HG03354 (cell line): ENCODE measurements at regions not wholly inside any gene's neighbourhood (a gene's known extent, or its start where the extent isn't known, plus 50 kb on each side); places are given as distances from the start of the nearest gene placed in this dataset.
A peak's percentile ranks its signal among the peaks of the same experiment; 100 is the strongest.

Experiments
- ATAC-seq: cut with Tn5 transposase; IDR thresholded peaks from one replicate; pipeline ENCODE4 v1.9.1; 2021; ENCODE audit warnings: mild to moderate bottlenecking; ENCODE audit not compliant: unreplicated experiment, poor library complexity, severe bottlenecking

DNA sequence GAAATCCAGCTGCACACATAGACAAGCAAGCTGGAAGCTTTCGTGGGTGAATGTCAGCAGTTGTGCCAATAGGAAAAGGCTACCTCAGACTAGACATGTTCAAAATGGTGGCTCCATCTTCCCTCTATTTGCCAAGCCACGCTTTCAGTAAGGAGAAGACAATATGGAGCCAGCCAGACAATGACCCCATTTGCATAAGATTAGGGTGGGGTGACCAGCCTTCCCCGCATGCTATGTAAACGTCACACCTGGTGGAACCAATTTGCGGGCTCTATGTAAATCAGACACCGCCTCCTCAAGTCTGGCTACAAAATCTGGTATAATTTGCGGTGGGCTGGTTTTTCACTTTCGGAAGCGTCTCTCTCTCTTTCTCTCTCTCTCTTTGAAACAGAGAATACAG lies 297.4 kb upstream of the PCDH15 start:
- ATAC-seq, result no peak

DNA sequence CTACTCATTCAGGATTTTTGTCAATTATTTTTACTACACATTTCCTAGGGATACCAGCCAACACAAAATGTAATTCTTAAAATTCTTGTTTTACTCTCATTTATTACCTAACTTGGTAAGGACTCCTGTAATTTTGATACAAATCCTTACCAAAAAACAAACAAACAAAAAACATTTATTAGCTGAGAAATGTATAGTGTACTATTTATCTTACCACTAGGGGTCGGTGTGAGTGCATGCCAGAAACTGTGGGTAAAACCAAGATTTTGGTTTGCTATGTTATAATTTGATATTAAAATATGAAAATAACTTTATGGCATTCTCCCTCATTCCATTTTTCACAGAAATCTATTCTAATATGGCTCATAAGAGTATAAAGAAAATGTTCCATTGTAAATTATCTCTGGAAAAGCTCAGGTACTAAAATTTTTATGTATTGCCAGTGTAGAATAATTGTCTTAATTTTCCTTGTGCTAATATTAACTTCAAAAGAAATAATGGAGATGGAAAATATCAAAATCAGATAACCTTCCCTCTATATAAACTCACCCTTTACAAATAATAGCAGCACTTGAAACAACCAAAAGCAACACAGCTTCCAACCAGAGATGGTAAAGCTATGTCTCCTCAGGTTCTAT lies 290.8 kb upstream of the PCDH15 start:
- ATAC-seq, result peak; percentile 89

DNA sequence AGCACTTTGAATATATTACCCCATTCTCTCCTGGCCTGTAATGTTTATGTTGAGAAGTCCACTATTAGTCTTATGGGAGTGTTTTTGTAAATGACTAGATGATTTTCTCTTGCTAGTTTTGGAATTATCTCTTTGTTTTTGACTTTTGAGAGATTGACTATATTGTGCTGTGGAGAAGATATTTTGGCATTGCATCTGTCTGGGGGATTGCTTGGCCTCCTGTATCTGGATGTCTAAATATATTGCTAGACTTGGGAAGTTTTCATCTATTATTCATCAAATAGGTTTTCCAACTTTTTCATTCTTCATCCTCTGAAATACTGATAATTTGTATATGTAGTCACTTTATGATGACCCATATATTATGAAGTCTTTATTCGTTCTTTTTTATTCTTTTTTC lies 277.1 kb upstream of the PCDH15 start:
- no peak for ATAC-seq

DNA sequence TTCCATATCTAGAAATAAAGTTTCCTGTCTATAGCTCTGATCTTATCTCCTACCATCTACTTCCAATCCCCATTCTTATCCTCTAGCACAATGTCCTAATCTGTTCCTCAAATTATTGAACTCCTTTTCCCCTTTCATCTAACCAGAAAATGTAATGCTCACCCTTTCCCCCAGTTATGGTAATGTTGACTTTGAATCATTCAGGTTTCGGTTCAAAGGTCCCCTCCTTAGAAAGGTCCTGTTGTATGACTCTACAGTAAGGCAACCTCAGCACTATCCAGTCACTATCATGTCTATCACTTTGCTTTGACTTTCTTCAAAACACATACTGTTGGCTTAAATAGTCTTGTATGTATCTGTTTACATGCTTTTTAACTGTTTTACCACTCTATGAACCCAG lies 264.2 kb upstream of the PCDH15 start:
- no peak for ATAC-seq

DNA sequence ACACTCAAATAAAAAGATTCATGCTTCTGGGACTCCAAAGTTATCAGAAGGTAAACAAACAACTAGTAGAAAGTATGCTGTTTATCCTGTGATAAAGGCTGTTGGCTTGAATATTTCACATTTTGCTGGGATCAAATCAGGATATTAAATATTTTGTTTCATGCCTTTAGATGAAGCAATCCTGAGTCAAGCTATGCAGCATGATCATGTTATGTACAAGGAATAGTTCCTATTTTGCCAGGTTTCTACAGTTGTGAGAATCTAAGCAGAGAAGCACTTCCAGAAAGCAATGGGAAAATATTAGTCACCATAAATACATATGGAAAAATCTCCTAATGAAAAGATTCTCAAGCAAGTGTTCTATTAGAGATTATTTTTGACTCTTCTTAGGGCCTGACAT lies 262.8 kb upstream of the PCDH15 start:
- no peak for ATAC-seq

DNA sequence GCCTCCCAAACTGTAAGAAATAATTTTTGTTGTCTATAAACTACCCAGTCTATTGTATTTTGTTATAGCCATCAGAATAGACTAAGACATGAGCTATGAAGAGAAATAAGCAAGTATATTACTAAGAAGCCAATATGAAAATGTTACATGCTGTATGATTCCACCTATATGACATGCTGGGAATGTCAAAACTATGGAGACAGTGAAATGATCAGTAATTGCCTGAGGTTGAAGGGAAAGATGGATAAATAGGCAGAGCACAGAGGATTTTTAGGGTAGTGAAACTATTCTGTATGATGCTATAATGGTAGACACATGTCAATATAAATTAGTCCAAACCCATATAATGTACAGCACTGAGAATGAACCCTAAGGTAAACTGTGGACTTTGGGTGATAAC lies 261.3 kb upstream of the PCDH15 start:
- no peak for ATAC-seq

DNA sequence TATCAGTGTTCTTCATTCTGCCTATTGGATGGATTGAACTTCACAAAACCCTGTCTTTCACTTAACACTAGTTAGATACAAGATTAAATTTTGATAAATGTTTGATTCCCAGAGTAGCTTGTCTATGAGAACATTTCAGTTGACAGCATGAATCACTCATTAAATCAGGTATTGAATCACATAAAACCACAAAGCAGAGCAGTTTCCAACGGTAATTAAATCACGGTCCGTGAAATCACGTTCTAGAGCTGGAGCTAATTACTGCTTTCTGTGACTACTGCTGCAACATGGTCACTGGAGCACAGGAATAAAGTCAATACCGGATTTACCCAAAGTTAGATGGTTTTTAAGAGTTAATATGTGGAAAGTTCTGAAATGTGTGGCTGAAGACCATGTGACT lies 257.8 kb upstream of the PCDH15 start:
- ATAC-seq, result no peak

DNA sequence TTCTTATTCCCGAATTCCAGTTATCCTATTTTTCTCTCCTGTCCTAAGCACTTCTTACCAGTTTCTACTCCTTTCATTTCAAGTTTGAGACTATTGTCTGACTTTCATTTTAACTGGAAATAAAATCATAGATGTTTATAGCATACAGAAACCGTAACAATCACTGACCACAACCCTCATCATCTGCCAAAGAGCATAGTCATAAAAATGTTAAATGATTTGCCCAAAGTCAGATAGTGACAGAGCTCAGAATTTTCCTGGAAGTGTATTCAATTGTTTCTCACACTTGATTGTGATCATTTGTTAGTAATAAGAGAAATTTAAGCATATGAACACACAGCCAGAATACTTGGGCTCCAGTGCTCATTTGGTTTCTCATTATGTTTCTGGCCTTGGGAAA lies 250.5 kb upstream of the PCDH15 start:
- ATAC-seq, result no peak

DNA sequence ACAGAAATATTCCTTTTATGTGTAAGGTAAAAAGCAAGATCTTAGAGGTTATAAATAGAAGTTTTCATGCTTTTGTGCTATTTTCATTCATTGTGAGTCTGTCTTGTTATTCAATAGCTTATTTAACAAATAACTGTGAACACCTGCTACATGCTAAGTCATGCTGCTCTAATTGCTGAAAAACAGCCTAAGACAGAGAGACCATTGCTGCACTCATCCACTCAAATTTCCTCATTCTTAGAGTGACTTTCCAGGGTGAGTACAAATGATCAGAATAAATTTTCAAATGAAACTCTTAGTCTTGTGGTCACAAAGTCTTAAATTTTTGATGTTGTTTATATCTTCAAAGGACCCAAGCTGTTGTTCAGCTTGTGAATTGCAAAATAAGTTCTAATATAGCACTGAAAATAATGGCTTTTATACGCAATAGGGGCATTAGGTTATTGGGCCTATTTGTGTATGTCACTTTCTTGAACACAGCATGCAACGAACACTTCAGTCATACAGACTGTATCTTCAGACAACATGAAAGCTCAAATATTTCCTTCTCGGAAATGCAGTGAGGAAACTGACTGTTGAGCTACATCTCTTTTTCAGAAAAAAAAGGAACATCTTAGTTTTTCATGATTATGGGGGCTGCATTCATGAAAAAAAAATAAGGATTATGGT lies 247.9 kb upstream of the PCDH15 start:
- ATAC-seq, result no peak

DNA sequence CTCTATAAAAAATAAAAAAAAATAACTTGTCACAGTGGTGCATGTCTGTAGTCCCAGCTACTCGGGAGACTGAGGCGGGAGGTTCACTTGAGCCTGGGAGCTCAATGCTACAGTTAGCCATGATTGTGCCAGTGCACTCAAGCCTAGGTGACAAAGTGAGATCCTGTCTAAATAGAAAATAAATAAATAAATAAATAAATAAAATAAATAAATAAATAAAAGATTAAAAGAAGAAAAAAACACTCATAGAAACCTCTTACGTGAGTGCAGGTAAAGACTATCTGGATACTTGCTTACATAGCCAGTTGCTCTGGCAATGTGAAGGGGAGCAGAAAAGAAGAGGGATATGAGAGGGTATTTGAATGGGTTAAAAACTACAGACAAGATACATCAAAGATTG lies 242.5 kb upstream of the PCDH15 start:
- no peak for ATAC-seq

DNA sequence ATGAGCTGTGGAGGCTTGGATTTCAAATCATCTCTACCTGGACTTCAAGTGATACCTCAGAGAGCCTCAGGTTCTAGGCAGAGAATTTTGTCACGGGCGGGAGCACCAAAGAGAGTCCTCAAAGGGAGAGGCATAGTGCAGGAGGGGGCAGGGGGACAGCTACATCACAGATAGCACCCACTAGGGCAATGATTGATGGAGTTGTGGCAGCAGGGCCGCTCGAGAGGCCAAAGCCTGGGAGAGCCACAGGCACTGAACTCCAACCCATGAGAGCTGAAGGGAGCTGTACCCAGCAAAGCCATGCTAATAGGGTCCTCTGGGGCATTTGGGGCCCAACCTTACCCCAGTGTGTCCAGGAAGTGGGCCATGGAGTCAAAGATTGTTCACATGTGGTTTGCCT lies 232.0 kb upstream of the PCDH15 start:
- no peak for ATAC-seq

DNA sequence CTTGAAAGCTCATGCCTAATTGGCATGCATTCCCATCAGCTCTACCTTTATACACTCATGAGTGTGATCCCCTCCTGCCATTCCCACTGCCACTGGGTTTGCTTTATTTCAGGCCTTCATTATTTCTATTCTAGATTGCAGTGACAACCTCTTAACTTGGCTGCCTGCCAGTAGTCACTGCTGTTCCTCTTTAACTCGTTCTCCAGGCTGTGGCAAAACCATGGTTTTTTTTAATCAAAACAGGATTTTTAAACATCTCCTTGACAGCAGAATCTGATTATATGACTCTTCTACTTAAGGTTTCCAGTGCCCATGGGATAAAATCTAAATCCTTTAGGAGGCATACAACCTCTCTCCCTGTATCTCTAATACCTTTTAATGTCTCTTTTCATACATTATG lies 223.7 kb upstream of the PCDH15 start:
- ATAC-seq, result no peak

DNA sequence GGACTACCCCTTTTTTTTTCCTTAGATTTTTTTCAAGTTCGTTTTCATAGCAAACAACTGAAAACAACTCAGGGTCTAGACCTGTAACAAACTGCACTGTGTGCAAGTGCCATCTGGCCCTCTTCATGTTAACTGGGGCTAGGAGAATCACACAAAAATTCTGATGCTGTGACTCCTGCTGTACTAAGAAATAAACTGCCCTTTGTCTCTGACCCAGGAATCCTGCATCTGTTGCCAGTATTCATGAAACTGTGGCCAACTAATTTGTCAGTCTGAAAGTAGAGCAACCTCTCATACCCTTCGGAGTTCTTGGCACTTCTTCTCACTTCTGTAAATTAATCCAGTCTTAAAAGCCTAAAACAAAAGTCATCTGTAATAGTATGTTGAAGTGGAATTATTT lies 218.4 kb upstream of the PCDH15 start:
- ATAC-seq, result no peak

DNA sequence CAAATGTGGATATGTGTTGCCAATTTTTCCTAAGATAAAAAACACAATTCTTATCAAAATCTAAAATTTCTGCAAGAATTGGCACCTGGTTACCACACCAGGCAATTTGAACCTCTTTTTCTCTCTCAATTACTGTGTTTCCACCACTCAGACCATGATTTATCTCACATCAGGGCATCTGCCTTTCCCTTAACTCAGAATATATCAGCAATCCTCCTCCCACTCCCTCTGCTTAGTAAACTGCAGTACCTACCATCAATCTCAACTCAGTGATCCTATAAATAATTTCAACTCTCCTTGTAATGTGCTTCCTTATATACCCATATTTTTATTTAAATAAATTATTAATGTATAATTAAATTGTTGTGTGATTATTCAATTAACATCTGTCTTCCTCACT lies 212.3 kb upstream of the PCDH15 start:
- ATAC-seq, result no peak

DNA sequence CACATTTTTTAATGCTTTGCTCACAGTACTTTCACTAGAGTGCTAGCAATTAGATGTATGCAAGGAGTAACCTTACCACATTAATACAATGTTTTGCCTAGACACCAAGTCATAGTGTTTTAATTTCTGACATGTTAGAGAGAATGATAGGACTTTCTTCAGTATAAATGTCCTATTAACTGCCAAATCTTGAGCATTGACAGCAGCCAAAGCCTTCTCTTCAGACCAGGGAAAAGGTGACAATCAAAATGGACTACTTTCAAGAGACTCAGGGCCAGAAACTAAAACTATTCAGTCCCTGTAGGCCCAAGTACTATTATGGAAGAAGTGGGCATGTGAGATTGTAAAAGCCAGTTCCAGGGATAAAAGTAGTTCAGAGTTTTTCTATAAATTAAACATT lies 201.4 kb upstream of the PCDH15 start:
- no peak for ATAC-seq

DNA sequence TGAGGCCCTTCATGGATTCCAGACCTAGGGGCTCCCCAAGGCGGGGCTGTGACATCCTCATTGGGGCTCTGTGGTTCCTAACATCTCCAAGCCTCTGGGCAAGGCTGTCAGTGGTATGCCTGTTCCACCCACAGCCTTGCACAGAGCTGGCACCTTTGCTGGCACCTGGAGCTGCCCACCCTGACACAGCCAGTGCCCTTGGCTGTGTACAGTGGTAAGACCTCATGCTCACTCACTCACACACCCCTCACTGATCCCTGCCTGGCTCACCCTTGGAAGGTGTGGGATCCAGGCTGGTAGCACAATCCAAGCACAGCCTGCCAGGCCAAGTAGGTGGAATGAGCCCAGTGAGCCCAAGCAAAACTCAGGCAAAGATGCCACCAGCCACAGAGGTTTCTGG lies 200.4 kb upstream of the PCDH15 start:
- ATAC-seq, result no peak

DNA sequence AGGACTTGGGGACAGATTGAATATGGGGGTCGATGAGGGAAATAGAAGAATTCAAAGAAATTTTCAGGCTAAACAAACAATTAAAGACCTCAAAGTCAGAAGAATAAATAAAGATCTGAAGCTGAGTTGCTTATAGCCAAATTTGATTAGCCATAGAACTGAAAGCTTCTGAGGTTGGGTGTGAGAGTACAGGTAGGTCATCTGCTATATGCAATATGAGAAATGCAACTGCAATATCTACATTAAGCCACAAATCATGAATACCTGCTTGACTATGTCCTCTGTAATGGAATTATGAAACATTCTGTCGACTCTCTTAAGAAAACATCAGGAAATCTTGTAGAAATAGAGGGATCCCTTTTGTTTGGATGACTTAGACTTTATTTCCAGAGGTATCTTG lies 192.1 kb upstream of the PCDH15 start:
- no peak for ATAC-seq

DNA sequence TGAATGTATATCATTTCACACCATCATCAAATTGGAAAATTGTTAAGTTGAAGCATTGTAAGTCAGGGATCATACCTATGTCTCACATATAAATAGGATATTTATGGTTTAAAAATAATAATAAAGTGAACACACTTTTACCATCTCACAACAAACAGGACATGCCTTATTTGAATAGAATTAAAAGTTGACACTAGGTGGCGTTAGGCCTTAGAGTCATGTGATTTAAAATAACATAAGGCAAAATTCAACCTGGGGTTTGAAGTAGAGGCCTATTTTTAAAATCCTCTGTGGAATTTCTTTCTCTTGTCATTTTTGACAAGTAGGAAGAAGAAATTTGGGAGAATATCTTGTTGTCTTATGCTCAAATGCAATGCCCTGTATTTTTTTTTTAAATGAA lies 184.7 kb upstream of the PCDH15 start:
- ATAC-seq, result no peak

DNA sequence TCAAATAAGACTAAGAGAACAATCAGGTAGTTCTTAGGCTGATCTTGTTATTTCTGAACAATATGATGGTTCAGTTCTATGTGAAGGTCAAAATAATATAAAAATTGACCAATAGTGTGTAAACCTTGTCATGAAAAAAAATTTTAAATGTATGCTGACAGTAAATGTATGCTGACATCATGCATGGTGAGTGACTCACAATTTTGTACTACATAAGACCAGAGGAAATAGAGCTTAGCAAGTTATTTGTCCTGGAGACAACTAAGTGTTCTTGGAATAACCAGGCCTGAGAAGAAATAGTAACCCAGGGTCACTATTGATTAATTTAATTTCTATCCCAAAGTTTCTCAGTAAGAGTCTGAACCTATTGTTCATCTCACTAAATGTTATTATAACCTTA lies 182.2 kb upstream of the PCDH15 start:
- ATAC-seq, result no peak

DNA sequence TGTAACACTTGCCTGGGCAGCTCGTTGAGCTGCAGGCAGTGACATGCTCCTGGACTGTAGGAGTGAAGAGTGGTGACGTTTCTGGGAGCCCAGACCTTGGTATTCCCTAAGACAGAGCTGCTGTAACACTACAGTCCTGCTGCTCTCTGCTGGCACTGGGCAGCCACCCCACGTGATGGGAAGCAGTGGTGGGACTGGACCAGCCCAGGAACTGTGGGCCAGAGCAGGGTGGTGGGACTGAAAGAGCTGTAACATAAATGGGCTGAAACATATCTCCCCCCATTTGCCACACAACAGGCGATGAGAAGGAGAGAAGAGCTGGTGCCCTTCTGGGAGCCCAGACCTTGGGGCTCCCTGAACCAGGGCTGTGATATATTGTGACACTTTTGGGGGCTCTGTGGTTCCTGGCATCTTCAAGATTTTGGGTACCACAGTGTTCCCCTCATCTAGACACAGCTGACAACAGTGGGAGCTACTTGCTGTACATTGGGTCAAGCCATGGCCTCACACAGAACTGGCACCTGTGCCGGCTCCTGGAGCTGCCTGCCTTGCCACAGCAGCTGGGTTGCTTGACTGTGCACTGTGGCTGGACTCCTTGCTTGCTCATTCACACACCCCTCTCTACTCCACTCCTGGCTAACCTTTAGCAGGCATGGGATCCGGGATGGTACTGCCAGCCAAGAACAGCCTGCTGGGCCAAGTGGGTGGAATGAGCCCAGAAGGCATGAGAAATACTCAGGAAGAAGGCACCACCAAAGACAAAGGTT lies 161.3 kb upstream of the PCDH15 start:
- no peak for ATAC-seq

DNA sequence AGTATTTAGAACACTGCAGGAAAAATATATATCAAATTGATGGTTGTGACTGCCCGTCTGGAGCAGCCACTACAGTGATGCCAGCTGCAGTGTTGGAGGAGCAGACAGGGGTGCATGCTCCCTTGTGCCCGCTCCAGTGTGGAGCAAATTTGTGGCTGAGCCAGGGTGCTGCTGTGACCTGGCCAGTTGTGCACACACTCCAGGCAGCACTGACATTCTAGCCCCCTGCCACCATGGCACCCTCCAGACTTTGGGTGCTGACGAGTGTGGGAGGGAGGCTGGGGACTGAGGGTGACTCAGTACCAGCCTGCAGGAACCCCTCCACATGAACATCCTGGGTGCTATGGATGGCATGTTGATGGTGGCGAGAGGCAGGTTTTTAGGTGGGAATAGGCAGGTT lies 160.0 kb upstream of the PCDH15 start:
- ATAC-seq, result no peak
